ENCODE measurements at regions not wholly inside any gene's neighbourhood (a gene's known extent, or its start where the extent isn't known, plus 50 kb on each side); places are given as distances from the start of the nearest gene placed in this dataset.
"Not testable (repeated sequence)": the region's sequence is repeated elsewhere in the genome, so short reads cannot be mapped to it uniquely, and the experiment has no call there.

- Histone ChIP-seq H3K27me3 (ENCODE audit: control insufficient read depth, insufficient read depth, low read length) (no peaks in the 10 kb centered on the region), H3K36me3 (ENCODE audit: control insufficient read depth, insufficient read depth, low read length) (no peaks in the 10 kb centered on the region), H3K27ac (ENCODE audit: insufficient read depth, low read length) (no peak overlapping the region), H2AFZ (ENCODE audit: low read length) (no peak overlapping the region), H3K4me2 (ENCODE audit: extremely low read depth, insufficient read depth, low read length) (no peak overlapping the region), H3K79me2 (ENCODE audit: control insufficient read depth, insufficient read depth, low read length) (no peaks in the 10 kb centered on the region), H3K9ac (ENCODE audit: insufficient read depth, low read length) (no peak overlapping the region), H3K4me3 (replicated peaks in 1 of 4; ENCODE audit: control extremely low read depth in 1 of 4, insufficient read depth in 1 of 4, low read depth in 3 of 4, low read length in 4 of 4) (no peak overlapping the region), H4K20me1 (ENCODE audit: control insufficient read depth, extremely low read depth, insufficient read depth, low read length) (no peaks in the 10 kb centered on the region), H3K9me3 (ENCODE audit: control insufficient read depth, insufficient read depth, low read depth, low read length) (no peaks in the 10 kb centered on the region), H3K4me1 (ENCODE audit: control insufficient read depth, extremely low read depth, insufficient read depth, low read length) (no peaks in the 10 kb centered on the region)
- no peak for TF ChIP-seq CTCF (conservative IDR thresholded peaks at IDR 0.05 in 1 of 2, IDR thresholded peaks at IDR 0.05 in 1 of 2; ENCODE audit: low read depth in 1 of 2, low read length in 2 of 2)
- TF ChIP-seq EZH2 (IDR thresholded peaks at IDR 0.05; ENCODE audit: low read length, missing control alignments) = no peak
- DNase-seq (ENCODE audit: low read depth in 2 of 2) = no peak
These were observed 325.8 kb upstream of the FRG2C start for GRCh38 chr3:75338342-75338741.

- no peak for DNase-seq (ENCODE audit: low read depth in 2 of 2)
- H3K79me2 ChIP-seq (ENCODE audit: control insufficient read depth, insufficient read depth, low read length) = no peaks in the 10 kb centered on the region
- no peaks in the 10 kb centered on the region for H3K27me3 ChIP-seq (ENCODE audit: control insufficient read depth, insufficient read depth, low read length)
- H3K4me3 ChIP-seq (replicated peaks in 1 of 4; ENCODE audit: control extremely low read depth in 1 of 4, insufficient read depth in 1 of 4, low read depth in 3 of 4, low read length in 4 of 4) = no peak overlapping the region
- no peak overlapping the region for H3K4me2 ChIP-seq (ENCODE audit: extremely low read depth, insufficient read depth, low read length)
- no peaks in the 10 kb centered on the region for H4K20me1 ChIP-seq (ENCODE audit: control insufficient read depth, extremely low read depth, insufficient read depth, low read length)
- no peak overlapping the region for H3K9ac ChIP-seq (ENCODE audit: insufficient read depth, low read length)
- TF ChIP-seq CTCF (conservative IDR thresholded peaks at IDR 0.05 in 1 of 2, IDR thresholded peaks at IDR 0.05 in 1 of 2; ENCODE audit: low read depth in 1 of 2, low read length in 2 of 2) (no peak), EZH2 (IDR thresholded peaks at IDR 0.05; ENCODE audit: low read length, missing control alignments) (no peak)
- H3K9me3 ChIP-seq (ENCODE audit: control insufficient read depth, insufficient read depth, low read depth, low read length) = no peaks in the 10 kb centered on the region
- H3K27ac ChIP-seq (ENCODE audit: insufficient read depth, low read length) = no peak overlapping the region
- no peaks in the 10 kb centered on the region for H3K4me1 ChIP-seq (ENCODE audit: control insufficient read depth, extremely low read depth, insufficient read depth, low read length)
- no peaks in the 10 kb centered on the region for H3K36me3 ChIP-seq (ENCODE audit: control insufficient read depth, insufficient read depth, low read length)
- no peak overlapping the region for H2AFZ ChIP-seq (ENCODE audit: low read length)
These were observed 322.6 kb upstream of the FRG2C start for GRCh38 chr3:75341324-75342067.

- no peaks in the 10 kb centered on the region for H3K79me2 ChIP-seq (ENCODE audit: control insufficient read depth, insufficient read depth, low read length)
- no peak overlapping the region for H3K27ac ChIP-seq (ENCODE audit: insufficient read depth, low read length)
- no peak overlapping the region for H3K9ac ChIP-seq (ENCODE audit: insufficient read depth, low read length)
- TF ChIP-seq CTCF (conservative IDR thresholded peaks at IDR 0.05 in 1 of 2, IDR thresholded peaks at IDR 0.05 in 1 of 2; ENCODE audit: low read depth in 1 of 2, low read length in 2 of 2) = no peak
- TF ChIP-seq EZH2 (IDR thresholded peaks at IDR 0.05; ENCODE audit: low read length, missing control alignments) = no peak
- H3K9me3 ChIP-seq (ENCODE audit: control insufficient read depth, insufficient read depth, low read depth, low read length) = no peaks in the 10 kb centered on the region
- no peaks in the 10 kb centered on the region for H4K20me1 ChIP-seq (ENCODE audit: control insufficient read depth, extremely low read depth, insufficient read depth, low read length)
- H3K4me2 ChIP-seq (ENCODE audit: extremely low read depth, insufficient read depth, low read length) = no peak overlapping the region
- H3K36me3 ChIP-seq (ENCODE audit: control insufficient read depth, insufficient read depth, low read length) = no peaks in the 10 kb centered on the region
- no peaks in the 10 kb centered on the region for H3K4me1 ChIP-seq (ENCODE audit: control insufficient read depth, extremely low read depth, insufficient read depth, low read length)
- no peak overlapping the region for H2AFZ ChIP-seq (ENCODE audit: low read length)
- no peaks in the 10 kb centered on the region for H3K27me3 ChIP-seq (ENCODE audit: control insufficient read depth, insufficient read depth, low read length)
- H3K4me3 ChIP-seq (replicated peaks in 1 of 4; ENCODE audit: control extremely low read depth in 1 of 4, insufficient read depth in 1 of 4, low read depth in 3 of 4, low read length in 4 of 4) = no peak overlapping the region
- no peak for DNase-seq (ENCODE audit: low read depth in 2 of 2)
These were observed 321.7 kb upstream of the FRG2C start for GRCh38 chr3:75342425-75342824.

GRCh38 chr3:75350536-75350935 is 313.6 kb upstream of the FRG2C start:
- not testable (repeated sequence) for H3K4me3 ChIP-seq (replicated peaks in 1 of 4; ENCODE audit: control extremely low read depth in 1 of 4, insufficient read depth in 1 of 4, low read depth in 3 of 4, low read length in 4 of 4); H3K36me3 ChIP-seq (ENCODE audit: control insufficient read depth, insufficient read depth, low read length); H2AFZ ChIP-seq (ENCODE audit: low read length); H3K4me2 ChIP-seq (ENCODE audit: extremely low read depth, insufficient read depth, low read length); H3K27me3 ChIP-seq (ENCODE audit: control insufficient read depth, insufficient read depth, low read length); H3K4me1 ChIP-seq (ENCODE audit: control insufficient read depth, extremely low read depth, insufficient read depth, low read length); H3K9ac ChIP-seq (ENCODE audit: insufficient read depth, low read length); H3K79me2 ChIP-seq (ENCODE audit: control insufficient read depth, insufficient read depth, low read length); DNase-seq (ENCODE audit: low read depth in 2 of 2); H4K20me1 ChIP-seq (ENCODE audit: control insufficient read depth, extremely low read depth, insufficient read depth, low read length); H3K27ac ChIP-seq (ENCODE audit: insufficient read depth, low read length); H3K9me3 ChIP-seq (ENCODE audit: control insufficient read depth, insufficient read depth, low read depth, low read length)

Measured in fibroblast of lung (primary cell).